Fibroblast of skin of right quadriceps (primary cell): ENCODE measurements at regions not wholly inside any gene's neighbourhood (a gene's known extent, or its start where the extent isn't known, plus 50 kb on each side); places are given as distances from the start of the nearest gene placed in this dataset.
"Not testable (repeated sequence)": the region's sequence is repeated elsewhere in the genome, so short reads cannot be mapped to it uniquely, and the experiment has no call there.

Experiments used
- DNase-seq: peaks from one replicate; pipeline ENCODE4 v3.0.0-alpha.2; 2013

- DNase-seq: no peak
Measured at GRCh38 chr7:121744319-121744718, 128.6 kb upstream of the PTPRZ1 start.

- peak; percentile 27 for DNase-seq
Measured at GRCh38 chr7:121741896-121742295, 131.1 kb upstream of the PTPRZ1 start.

GRCh38 chr7:121739465-121739864 lies 133.5 kb upstream of the PTPRZ1 start:
- no peak for DNase-seq

GRCh38 chr7:121730869-121731268 lies 142.1 kb upstream of the PTPRZ1 start:
- no peak for DNase-seq

GRCh38 chr7:121714559-121715303 lies 158.2 kb upstream of the PTPRZ1 start:
- no peak for DNase-seq

GRCh38 chr7:121712961-121713360 lies 160.0 kb upstream of the PTPRZ1 start:
- DNase-seq: not testable (repeated sequence)

GRCh38 chr7:121697731-121698316 lies 175.1 kb upstream of the PTPRZ1 start:
- DNase-seq: peak; percentile 4

GRCh38 chr7:121696954-121697353 lies 176.0 kb upstream of the PTPRZ1 start:
- DNase-seq: no peak

GRCh38 chr7:121689749-121690148 lies 183.2 kb upstream of the PTPRZ1 start:
- DNase-seq: no peak

GRCh38 chr7:121681700-121682099 lies 191.3 kb upstream of the PTPRZ1 start:
- DNase-seq: no peak

- DNase-seq: no peak
Measured at GRCh38 chr7:121676168-121676567, 196.8 kb upstream of the PTPRZ1 start.

- not testable (repeated sequence) for DNase-seq
Measured at GRCh38 chr7:121674455-121674854, 198.5 kb upstream of the PTPRZ1 start.

GRCh38 chr7:121669144-121669543 lies 203.8 kb upstream of the PTPRZ1 start:
- no peak for DNase-seq

GRCh38 chr7:121666306-121666705 lies 206.7 kb upstream of the PTPRZ1 start:
- no peak for DNase-seq

GRCh38 chr7:121643320-121643719 lies 229.6 kb upstream of the PTPRZ1 start:
- no peak for DNase-seq

- DNase-seq: no peak
Measured at GRCh38 chr7:121639705-121640104, 233.3 kb upstream of the PTPRZ1 start.

GRCh38 chr7:121638286-121638685 lies 234.7 kb upstream of the PTPRZ1 start:
- no peak for DNase-seq

- no peak for DNase-seq
Measured at GRCh38 chr7:121634356-121634755, 238.2 kb upstream of the FAM3C start.

GRCh38 chr7:121633186-121633585 lies 237.1 kb upstream of the FAM3C start:
- DNase-seq: no peak

- DNase-seq: no peak
Measured at GRCh38 chr7:121624958-121625357, 228.8 kb upstream of the FAM3C start.

GRCh38 chr7:121623130-121623872 lies 227.2 kb upstream of the FAM3C start:
- DNase-seq: no peak

- peak; percentile 3 for DNase-seq
Measured at GRCh38 chr7:121621937-121622336, 225.8 kb upstream of the FAM3C start.

- no peak for DNase-seq
Measured at GRCh38 chr7:121620953-121621606, 225.0 kb upstream of the FAM3C start.
